Ovary (tissue), 7 donors: ENCODE measurements at regions not wholly inside any gene's neighbourhood (a gene's known extent, or its start where the extent isn't known, plus 50 kb on each side); places are given as distances from the start of the nearest gene placed in this dataset.

Experiments
- DNase-seq, 5 donors: peaks; one replicate each; pipeline ENCODE4 v3.0.0-alpha.2; 2019 to 2020
- H3K27ac ChIP-seq, 2 donors: fragments of 200-600 bp; one replicate each; pipeline versions ENCODE4 v1.5.1 to v1.8.0; 2019 to 2022
- H3K27me3 ChIP-seq: fragments of 200-600 bp; one replicate; pipeline ENCODE4 v1.8.0; 2022
- H3K36me3 ChIP-seq: fragments of 200-600 bp; sonication (generic); one replicate; pipeline ENCODE4 v1.5.1; 2019
- H3K4me1 ChIP-seq: one replicate; pipeline ENCODE4 v1.8.1; 2013; ENCODE audit warnings: mild to moderate bottlenecking, moderate library complexity; ENCODE audit not compliant: insufficient read depth
- H3K4me3 ChIP-seq: fragments of 200-600 bp; sonication (generic); one replicate; pipeline ENCODE4 v1.5.1; 2017
- H3K9me3 ChIP-seq, 2 donors: fragments of 200-600 bp in 1 of 2; sonication (generic) in 1 of 2; one replicate each; pipeline versions ENCODE4 v1.5.1 to v1.8.1; 2013 to 2019; ENCODE audit warnings: mild to moderate bottlenecking in 1 of 2, moderate library complexity in 1 of 2
- EP300 ChIP-seq: sonication (generic); formaldehyde crosslinking; IDR thresholded peaks from one replicate; pipeline ENCODE4 v1.6.1; 2017; ENCODE audit warnings: antibody characterized with exemption
- POLR2A ChIP-seq: fragments of 450-650 bp; IDR thresholded peaks from one replicate; pipeline ENCODE4 v1.6.1; 2017; ENCODE audit warnings: antibody characterized with exemption, mild to moderate bottlenecking, moderate library complexity
- WGBS, 3 donors: extraction: QIAGEN DNeasy Blood & Tissue Kit in 1 of 3; methylation state at CpG; one replicate each; pipeline versions ENCODE4 v1.1.5 to v1.1.7; 2013 to 2017; 5-methylcytosine and 5-hydroxymethylcytosine counted together
- intact Hi-C, 4 donors: fragments of 100-400 bp; cut with DNase I; formaldehyde crosslinking; loops; one replicate each; pipeline versions ENCODE4 v1.11.0 to v1.15.1; 2022 to 2023
- TF ChIP-seq, protein P1 (sequence below), 3 donors: fragments of 450-650 bp in 2 of 3; fragments of 200-600 bp in 1 of 3; IDR thresholded peaks; one replicate each; pipeline versions ENCODE4 v1.5.1 to v1.8.0; 2016 to 2022; ENCODE audit warnings: antibody characterized with exemption in 3 of 3, mild to moderate bottlenecking in 1 of 3
- donor health status: DM: no; HTN: no; CAD: no; lungs with moderate emphysema.
- donor health status: DM: no; HTN: no; CAD: no.
- donor health status: Bipolar disorder and iron deficiency.
- donor health status: DM: no; HTN: no; CAD: no.
- donor health status: DM: yes; HTN: yes; CAD: no.

DNA sequence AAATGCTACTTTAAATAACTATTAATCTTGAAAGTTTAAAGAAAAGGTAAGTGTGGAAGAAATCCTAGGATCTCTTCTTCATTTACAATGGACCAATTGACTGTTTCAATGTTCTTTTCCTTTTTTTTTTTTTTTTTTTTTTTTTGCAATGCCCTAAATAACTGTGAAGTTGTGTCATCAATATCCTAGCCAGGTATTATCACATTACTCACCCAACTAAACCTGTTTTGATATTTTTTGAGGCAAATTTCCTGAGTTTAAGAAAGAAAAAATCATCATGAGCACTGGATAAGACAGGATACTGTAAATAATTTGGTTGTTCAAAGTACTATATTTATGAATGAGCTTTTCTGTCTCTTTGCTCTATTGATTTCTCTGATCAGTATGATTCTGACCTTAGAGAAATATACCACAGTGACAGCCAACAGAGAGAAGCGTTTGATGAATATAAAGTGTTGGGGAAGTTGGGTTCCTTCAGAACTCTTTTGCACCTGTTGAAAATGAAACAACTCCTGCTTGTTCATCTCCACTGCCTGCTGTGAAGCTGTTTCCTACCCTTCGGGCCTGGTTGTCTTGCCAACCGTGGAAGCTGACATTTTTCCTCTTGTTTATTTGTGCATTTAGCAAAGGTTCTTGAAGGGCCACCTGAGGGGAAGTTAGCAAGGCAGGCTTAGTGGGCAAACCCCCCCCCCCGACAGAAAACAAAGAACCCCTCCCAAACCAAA lies 1220.5 kb upstream of the SLC10A2 start:
- DNase-seq: no peak
- no peaks in the 10 kb centered on the region for H3K4me1 ChIP-seq
- intact Hi-C loops: no loop called here
- no peaks in the 10 kb centered on the region for H3K36me3 ChIP-seq
- no peaks in the 10 kb centered on the region for H3K9me3 ChIP-seq
- TF ChIP-seq EP300 (no peak), POLR2A (no peak)
- TF ChIP-seq, protein P1, sequence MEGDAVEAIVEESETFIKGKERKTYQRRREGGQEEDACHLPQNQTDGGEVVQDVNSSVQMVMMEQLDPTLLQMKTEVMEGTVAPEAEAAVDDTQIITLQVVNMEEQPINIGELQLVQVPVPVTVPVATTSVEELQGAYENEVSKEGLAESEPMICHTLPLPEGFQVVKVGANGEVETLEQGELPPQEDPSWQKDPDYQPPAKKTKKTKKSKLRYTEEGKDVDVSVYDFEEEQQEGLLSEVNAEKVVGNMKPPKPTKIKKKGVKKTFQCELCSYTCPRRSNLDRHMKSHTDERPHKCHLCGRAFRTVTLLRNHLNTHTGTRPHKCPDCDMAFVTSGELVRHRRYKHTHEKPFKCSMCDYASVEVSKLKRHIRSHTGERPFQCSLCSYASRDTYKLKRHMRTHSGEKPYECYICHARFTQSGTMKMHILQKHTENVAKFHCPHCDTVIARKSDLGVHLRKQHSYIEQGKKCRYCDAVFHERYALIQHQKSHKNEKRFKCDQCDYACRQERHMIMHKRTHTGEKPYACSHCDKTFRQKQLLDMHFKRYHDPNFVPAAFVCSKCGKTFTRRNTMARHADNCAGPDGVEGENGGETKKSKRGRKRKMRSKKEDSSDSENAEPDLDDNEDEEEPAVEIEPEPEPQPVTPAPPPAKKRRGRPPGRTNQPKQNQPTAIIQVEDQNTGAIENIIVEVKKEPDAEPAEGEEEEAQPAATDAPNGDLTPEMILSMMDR (IDR thresholded peaks at IDR 0.05): no peak
- H3K27me3 ChIP-seq: no peaks in the 10 kb centered on the region
- no peak overlapping the region for H3K4me3 ChIP-seq
- H3K27ac ChIP-seq: no peak overlapping the region
- 42 to 51% (median 49%) methylated on average over 4 of the region's 4 CpGs for WGBS, 3 donors

DNA sequence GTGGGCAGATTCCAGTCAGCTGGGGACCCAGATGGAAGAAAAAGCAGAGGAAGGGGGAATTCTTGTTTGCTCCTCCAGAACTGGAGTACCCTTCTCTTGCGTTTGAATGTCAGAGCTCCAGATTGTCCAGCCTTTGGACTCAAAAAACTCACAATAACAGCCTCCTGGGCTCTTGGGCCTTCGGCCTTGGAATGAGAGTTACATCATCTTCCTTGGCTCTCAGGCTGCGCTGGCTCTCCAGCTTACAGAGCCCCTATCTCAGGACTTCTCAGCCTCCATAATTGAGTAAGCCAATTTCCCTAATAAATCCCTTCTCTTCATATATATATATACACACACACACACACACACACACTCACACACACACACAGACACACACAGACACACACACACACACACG lies 1215.7 kb upstream of the SLC10A2 start:
- H3K27ac ChIP-seq: no peak overlapping the region
- H3K36me3 ChIP-seq: no peaks in the 10 kb centered on the region
- TF ChIP-seq, protein P1 (IDR thresholded peaks at IDR 0.05): no peak
- TF ChIP-seq POLR2A (no peak), EP300 (no peak)
- H3K4me1 ChIP-seq: no peaks in the 10 kb centered on the region
- no peaks in the 10 kb centered on the region for H3K27me3 ChIP-seq
- H3K9me3 ChIP-seq: no peaks in the 10 kb centered on the region
- no peak overlapping the region for H3K4me3 ChIP-seq
- intact Hi-C loops: no loop called here
- DNase-seq: no peak
- 71 to 77% (median 74%) methylated on average over 4 of the region's 4 CpGs for WGBS, 3 donors

DNA sequence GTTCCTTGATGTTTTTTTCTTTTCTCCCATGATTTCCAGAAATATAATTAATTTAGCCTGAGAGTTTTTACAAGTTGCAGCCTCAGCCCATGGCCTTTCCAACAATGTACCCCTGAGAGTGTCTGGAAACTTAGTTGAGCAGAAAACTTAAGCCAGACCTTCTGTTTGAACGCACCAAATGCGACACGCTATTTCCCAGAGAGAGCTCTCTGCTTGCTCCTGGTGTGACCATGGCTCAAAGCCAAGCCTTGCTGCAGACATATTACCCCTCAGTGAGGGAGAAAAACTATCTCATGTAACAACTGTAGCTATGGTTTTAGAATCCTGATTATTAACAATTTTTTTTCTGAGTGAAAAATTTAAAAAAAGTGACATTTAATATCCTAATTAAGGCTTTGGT lies 1204.5 kb upstream of the SLC10A2 start:
- Histone ChIP-seq H3K4me3 (no peak overlapping the region), H3K27me3 (no peaks in the 10 kb centered on the region), H3K36me3 (no peaks in the 10 kb centered on the region), H3K27ac (no peak overlapping the region), H3K4me1 (no peaks in the 10 kb centered on the region), H3K9me3 (no peaks in the 10 kb centered on the region)
- intact Hi-C loops: no loop called here
- TF ChIP-seq, protein P1 (IDR thresholded peaks at IDR 0.05): no peak
- TF ChIP-seq EP300 (no peak), POLR2A (no peak)
- DNase-seq: no peak
- WGBS, 3 donors: 72 to 80% (median 77%) methylated on average over 3 of the region's 3 CpGs

DNA sequence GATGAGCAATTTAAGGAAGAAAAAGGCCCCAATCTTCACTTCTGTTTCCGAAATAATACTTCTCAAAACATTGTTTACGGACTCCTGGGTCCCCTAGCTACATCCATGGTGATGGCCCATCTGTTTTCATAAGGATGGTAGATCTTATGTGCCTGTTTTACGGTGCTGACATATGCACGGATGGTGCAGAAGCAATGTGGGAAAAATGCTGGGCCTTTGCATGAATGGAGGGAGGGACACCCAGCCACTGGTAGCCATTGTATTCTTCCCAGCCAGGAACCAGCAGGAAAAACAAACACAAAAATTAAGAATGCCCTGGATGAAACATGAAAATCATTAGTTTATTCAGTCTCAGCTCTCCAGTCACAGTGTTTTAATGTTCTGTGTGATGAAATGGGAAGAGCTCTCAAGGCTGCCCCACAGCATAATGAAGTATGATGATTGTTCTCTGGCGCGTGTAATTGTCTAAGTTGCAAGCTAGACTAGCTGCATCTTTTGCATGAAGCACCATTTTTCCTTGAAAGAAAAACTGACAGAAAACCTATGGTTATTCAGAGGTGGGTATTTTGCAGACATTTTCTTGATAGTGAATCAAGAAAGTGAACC lies 1201.1 kb upstream of the SLC10A2 start:
- no peaks in the 10 kb centered on the region for H3K9me3 ChIP-seq
- TF ChIP-seq, protein P1 (IDR thresholded peaks at IDR 0.05): no peak
- TF ChIP-seq POLR2A (no peak), EP300 (no peak)

More for the DNA sequence above, 1201.1 kb upstream of the SLC10A2 start:
- Histone ChIP-seq H3K27ac (no peak overlapping the region), H3K27me3 (no peaks in the 10 kb centered on the region), H3K36me3 (no peaks in the 10 kb centered on the region), H3K4me3 (no peak overlapping the region), H3K4me1 (no peaks in the 10 kb centered on the region)
- 87 to 94% (median 92%) methylated on average over 6 of the region's 6 CpGs for WGBS, 3 donors
- DNase-seq: no peak
- intact Hi-C loops: no loop called here
